K562 (cell line): ENCODE measurements at regions not wholly inside any gene's neighbourhood (a gene's known extent, or its start where the extent isn't known, plus 50 kb on each side); places are given as distances from the start of the nearest gene placed in this dataset.

Source experiments
- CTBP1 ChIP-seq: fragments of 450-650 bp; IDR thresholded peaks from 2 replicates; pipeline ENCODE4 v1.6.1; 2016; ENCODE audit warnings: borderline replicate concordance
- FOXM1 ChIP-seq, 2 experiments: fragments of 450-650 bp in 1 of 2; sonication (generic) in 1 of 2; formaldehyde crosslinking in 1 of 2; IDR thresholded peaks; 2 replicates each; pipeline versions ENCODE4 v1.6.1 to v1.9.0; 2017 to 2022; ENCODE audit warnings: low read depth in 2 of 2, mild to moderate bottlenecking in 2 of 2, missing genetic modification reagents in 1 of 2, moderate library complexity in 1 of 2
- POLR2AphosphoS2 ChIP-seq: IDR thresholded peaks from 2 replicates; pipeline ENCODE4 v1.6.1; 2012; ENCODE audit warnings: low read length, improper control_type of control experiment
- TEAD1 ChIP-seq, 2 experiments: fragments of 450-650 bp in 1 of 2; sonication (generic) in 1 of 2; formaldehyde crosslinking; IDR thresholded peaks; 2 replicates each; pipeline versions ENCODE4 v1.4.0 to v1.8.0; 2020 to 2022; ENCODE audit warnings: mild to moderate bottlenecking in 2 of 2, missing genetic modification reagents in 1 of 2
- ZBTB8A ChIP-seq: fragments of 450-650 bp; IDR thresholded peaks from 2 replicates; pipeline ENCODE4 v1.6.1; 2018; ENCODE audit warnings: mild to moderate bottlenecking, moderate library complexity; ENCODE audit not compliant: partially characterized antibody
- ZNF707 ChIP-seq: fragments of 250-450 bp; sonication (Bioruptor Pico); conservative IDR thresholded peaks from 2 replicates; pipeline ENCODE4 v1.8.0; 2022; ENCODE audit warnings: inconsistent platforms, mild to moderate bottlenecking, moderate library complexity
- TF ChIP-seq, protein P1 (sequence below): sonication (generic); formaldehyde crosslinking; IDR thresholded peaks from 2 replicates; pipeline ENCODE4 v1.8.1; 2022; ENCODE audit warnings: missing genetic modification reagents
- TF ChIP-seq, protein P2 (sequence below): sonication (generic); formaldehyde crosslinking; IDR thresholded peaks from 2 replicates; pipeline ENCODE4 v1.9.0; 2022; ENCODE audit warnings: mild to moderate bottlenecking, missing genetic modification reagents

DNA sequence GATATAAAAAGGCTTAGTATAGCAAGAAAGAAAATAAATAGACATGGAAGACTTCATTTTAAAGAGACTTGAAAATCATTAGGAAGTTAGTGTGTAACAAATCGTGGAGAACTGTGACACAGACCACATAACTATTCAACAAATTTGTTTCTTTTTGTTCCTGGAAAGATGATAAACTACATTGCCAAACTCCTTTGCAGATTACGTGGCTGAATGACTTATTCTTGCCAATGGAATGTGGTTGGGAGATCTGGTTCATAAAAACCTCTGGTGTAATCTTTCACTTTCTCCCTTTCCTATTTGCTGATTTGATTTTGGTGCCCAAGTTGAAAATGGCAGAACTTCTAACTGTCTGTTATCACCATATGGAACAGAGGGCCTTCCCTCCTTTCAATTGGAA, 328.9 kb upstream of the MEF2C start:
- TF ChIP-seq, protein P1, sequence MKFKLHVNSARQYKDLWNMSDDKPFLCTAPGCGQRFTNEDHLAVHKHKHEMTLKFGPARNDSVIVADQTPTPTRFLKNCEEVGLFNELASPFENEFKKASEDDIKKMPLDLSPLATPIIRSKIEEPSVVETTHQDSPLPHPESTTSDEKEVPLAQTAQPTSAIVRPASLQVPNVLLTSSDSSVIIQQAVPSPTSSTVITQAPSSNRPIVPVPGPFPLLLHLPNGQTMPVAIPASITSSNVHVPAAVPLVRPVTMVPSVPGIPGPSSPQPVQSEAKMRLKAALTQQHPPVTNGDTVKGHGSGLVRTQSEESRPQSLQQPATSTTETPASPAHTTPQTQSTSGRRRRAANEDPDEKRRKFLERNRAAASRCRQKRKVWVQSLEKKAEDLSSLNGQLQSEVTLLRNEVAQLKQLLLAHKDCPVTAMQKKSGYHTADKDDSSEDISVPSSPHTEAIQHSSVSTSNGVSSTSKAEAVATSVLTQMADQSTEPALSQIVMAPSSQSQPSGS, result no peak
- TF ChIP-seq TEAD1 (CRISPR knock-in tag; IDR thresholded peaks at IDR 0.05), result no peak
- TF ChIP-seq CTBP1, result no peak
- no peak for TF ChIP-seq ZBTB8A
- TF ChIP-seq, protein P2, sequence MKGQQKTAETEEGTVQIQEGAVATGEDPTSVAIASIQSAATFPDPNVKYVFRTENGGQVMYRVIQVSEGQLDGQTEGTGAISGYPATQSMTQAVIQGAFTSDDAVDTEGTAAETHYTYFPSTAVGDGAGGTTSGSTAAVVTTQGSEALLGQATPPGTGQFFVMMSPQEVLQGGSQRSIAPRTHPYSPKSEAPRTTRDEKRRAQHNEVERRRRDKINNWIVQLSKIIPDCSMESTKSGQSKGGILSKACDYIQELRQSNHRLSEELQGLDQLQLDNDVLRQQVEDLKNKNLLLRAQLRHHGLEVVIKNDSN (CRISPR knock-in tag), result no peak
- no peak for TF ChIP-seq FOXM1 (IDR thresholded peaks at IDR 0.05; ENCODE audit: low read depth)
- TF ChIP-seq FOXM1 (CRISPR knock-in tag; IDR thresholded peaks at IDR 0.05; ENCODE audit: low read depth), result no peak
- TF ChIP-seq ZNF707 (CRISPR knock-in tag), result no peak
- TF ChIP-seq POLR2AphosphoS2, result no peak
